H1 (cell line): ENCODE measurements at regions not wholly inside any gene's neighbourhood (a gene's known extent, or its start where the extent isn't known, plus 50 kb on each side); places are given as distances from the start of the nearest gene placed in this dataset.

Experiments used
- CTCF ChIA-PET: fragments of 300-600 bp; sonication (Branson Sonifier 250); formaldehyde crosslinking; loops from one replicate; lab custom pipeline; 2021; ENCODE audit not compliant: partially characterized antibody; lab: Charles Lee
- POLR2A ChIA-PET: fragments of 300-600 bp; sonication (Branson Sonifier 250); formaldehyde crosslinking; loops from one replicate; lab custom pipeline; 2021; ENCODE audit warnings: inconsistent platforms; ENCODE audit not compliant: partially characterized antibody; lab: Charles Lee
- DNase-seq, 2 experiments: peaks; one replicate each; pipeline versions ENCODE4 v3.0.0 to v3.0.0-alpha.2; 2010 to 2022; ENCODE audit warnings: low spot score in 2 of 2, low read depth in 1 of 2, mixed read lengths in 1 of 2
- FAIRE-seq: peaks from 2 replicates; lab custom pipeline; 2011; peaks lifted over from hg19 to GRCh38; lab: Jason Lieb, UNC
- H2AFZ ChIP-seq: 2 replicates; pipeline ENCODE4 v1.8.1; 2012; ENCODE audit warnings: low read length, inconsistent platforms
- H2AK5ac ChIP-seq: 2 replicates; pipeline ENCODE4 v1.6.1; 2013; ENCODE audit warnings: low read depth, low read length
- H2BK120ac ChIP-seq: replicated peaks from 2 replicates; pipeline ENCODE3; 2013; ENCODE audit warnings: low read depth, low read length, inconsistent platforms
- H2BK12ac ChIP-seq: 2 replicates; pipeline ENCODE4 v1.6.1; 2013; ENCODE audit warnings: low read depth, low read length
- H2BK15ac ChIP-seq: 2 replicates; pipeline ENCODE4 v1.6.1; 2013; ENCODE audit warnings: low read length
- H2BK20ac ChIP-seq: 2 replicates; pipeline ENCODE4 v1.6.1; 2013; ENCODE audit warnings: low read length
- H2BK5ac ChIP-seq: 2 replicates; pipeline ENCODE4 v1.6.1; 2013; ENCODE audit warnings: low read depth, low read length
- H3K14ac ChIP-seq: 2 replicates; pipeline ENCODE4 v1.6.1; 2013; ENCODE audit warnings: inconsistent platforms; ENCODE audit not compliant: insufficient read length
- H3K18ac ChIP-seq: 2 replicates; pipeline ENCODE4 v1.6.1; 2013; ENCODE audit warnings: low read length; ENCODE audit errors: extremely low read depth
- H3K23ac ChIP-seq: 2 replicates; pipeline ENCODE4 v1.6.1; 2013; ENCODE audit warnings: inconsistent platforms; ENCODE audit not compliant: insufficient read length
- H3K23me2 ChIP-seq: 2 replicates; pipeline ENCODE4 v1.6.1; 2013; ENCODE audit warnings: low read depth, low read length
- H3K27ac ChIP-seq: 2 replicates; pipeline ENCODE4 v1.6.1; 2011; ENCODE audit warnings: low read depth, low read length, inconsistent platforms
- H3K27me3 ChIP-seq, 4 experiments: replicated peaks in 1 of 4; 1 replicate in 1 of 4; 2 replicates in 3 of 4; pipeline versions ENCODE4 v1.6.1 to v1.8.1; 2011 to 2013; ENCODE audit warnings: low read length in 3 of 4, mild to moderate bottlenecking in 3 of 4, inconsistent platforms in 2 of 4, mixed read lengths in 2 of 4, moderate library complexity in 1 of 4; ENCODE audit not compliant: control insufficient read depth in 3 of 4, insufficient read depth in 3 of 4; ENCODE audit errors: extremely low read depth in 1 of 4
- H3K36me3 ChIP-seq, 4 experiments: 2 replicates each; pipeline versions ENCODE4 v1.6.1 to v1.8.1; 2011 to 2013; ENCODE audit warnings: mild to moderate bottlenecking in 4 of 4, low read length in 3 of 4, moderate library complexity in 2 of 4, control low read depth in 1 of 4, inconsistent platforms in 1 of 4; ENCODE audit not compliant: insufficient read depth in 4 of 4, control insufficient read depth in 2 of 4
- H3K4ac ChIP-seq: replicated peaks from 2 replicates; pipeline ENCODE3; 2013; ENCODE audit warnings: low read length, low read depth, mixed read lengths, inconsistent platforms; ENCODE audit not compliant: insufficient read length
- H3K4me1 ChIP-seq, 4 experiments: replicated peaks in 1 of 4; 1 replicate in 1 of 4; 2 replicates in 3 of 4; pipeline versions ENCODE4 v1.6.1 to v1.8.1; 2011 to 2013; ENCODE audit warnings: low read length in 3 of 4, inconsistent platforms in 2 of 4, mixed read lengths in 1 of 4; ENCODE audit not compliant: insufficient read depth in 4 of 4, control insufficient read depth in 3 of 4
- H3K4me2 ChIP-seq, 2 experiments: 2 replicates each; pipeline versions ENCODE4 v1.6.1 to v1.8.1; 2011 to 2013; ENCODE audit warnings: low read depth in 2 of 2, low read length in 2 of 2, control low read depth in 1 of 2, inconsistent platforms in 1 of 2, mild to moderate bottlenecking in 1 of 2; ENCODE audit not compliant: insufficient read depth in 1 of 2
- H3K4me3 ChIP-seq, 4 experiments: fragments of 200-600, 300-600 bp in 1 of 4; sonication (generic), shearing (Covaris generic), sonication (Bioruptor Twin) in 1 of 4; 2 replicates each; pipeline versions ENCODE4 v1.5.1 to v1.8.1; 2011 to 2016; ENCODE audit warnings: low read length in 4 of 4, low read depth in 3 of 4, control low read depth in 2 of 4, inconsistent platforms in 2 of 4, mild to moderate bottlenecking in 2 of 4, mixed read lengths in 1 of 4, moderate library complexity in 1 of 4; ENCODE audit not compliant: insufficient read depth in 2 of 4; ENCODE audit errors: extremely low read depth in 1 of 4
- H3K56ac ChIP-seq: replicated peaks from 2 replicates; pipeline ENCODE3; 2013; ENCODE audit warnings: low read depth, mild to moderate bottlenecking, mixed read lengths, low read length, inconsistent platforms; ENCODE audit not compliant: insufficient read length
- H3K79me1 ChIP-seq: 2 replicates; pipeline ENCODE4 v1.6.1; 2013; ENCODE audit warnings: low read depth, low read length, control low read depth
- H3K79me2 ChIP-seq, 2 experiments: 2 replicates each; pipeline versions ENCODE4 v1.6.1 to v1.8.1; 2012 to 2013; ENCODE audit warnings: low read length in 2 of 2, mild to moderate bottlenecking in 2 of 2, inconsistent platforms in 1 of 2; ENCODE audit not compliant: insufficient read depth in 2 of 2, control insufficient read depth in 1 of 2
- H3K9ac ChIP-seq, 4 experiments: replicated peaks in 1 of 4; 1 replicate in 1 of 4; 2 replicates in 3 of 4; pipeline versions ENCODE4 v1.6.1 to v1.8.1; 2011 to 2013; ENCODE audit warnings: low read depth in 3 of 4, low read length in 3 of 4, control low read depth in 2 of 4, mild to moderate bottlenecking in 2 of 4, moderate library complexity in 2 of 4, inconsistent platforms in 1 of 4; ENCODE audit errors: extremely low read depth in 1 of 4
- H3K9me3 ChIP-seq, 2 experiments: 2 replicates each; pipeline versions ENCODE4 v1.6.1 to v1.8.1; 2012 to 2013; ENCODE audit warnings: mild to moderate bottlenecking in 2 of 2, moderate library complexity in 2 of 2, control low read depth in 1 of 2, inconsistent platforms in 1 of 2, low read depth in 1 of 2, low read length in 1 of 2, mixed read lengths in 1 of 2; ENCODE audit not compliant: insufficient read depth in 2 of 2
- H4K20me1 ChIP-seq, 2 experiments: replicated peaks in 1 of 2; 2 replicates each; pipeline versions ENCODE3 to v1.8.1; 2011 to 2013; ENCODE audit warnings: inconsistent platforms in 2 of 2, low read length in 2 of 2, mild to moderate bottlenecking in 1 of 2; ENCODE audit not compliant: insufficient read depth in 2 of 2, control insufficient read depth in 1 of 2
- H4K5ac ChIP-seq: 2 replicates; pipeline ENCODE4 v1.6.1; 2013; ENCODE audit warnings: low read length, low read depth, mixed read lengths, inconsistent platforms; ENCODE audit not compliant: insufficient read length
- H4K8ac ChIP-seq: 2 replicates; pipeline ENCODE4 v1.8.0; 2013; ENCODE audit warnings: mild to moderate bottlenecking, moderate library complexity, low read length, inconsistent platforms; ENCODE audit not compliant: insufficient read depth; ENCODE audit errors: extremely low read depth
- H4K91ac ChIP-seq: replicated peaks from 2 replicates; pipeline ENCODE3; 2013; ENCODE audit warnings: low read length, mixed read lengths, inconsistent platforms; ENCODE audit not compliant: insufficient read length
- BRCA1 ChIP-seq: IDR thresholded peaks from 2 replicates; pipeline ENCODE4 v1.6.1; 2012; ENCODE audit warnings: low read depth, low read length, improper control_type of control experiment
- CHD2 ChIP-seq: IDR thresholded peaks from 2 replicates; pipeline ENCODE4 v1.6.1; 2012; ENCODE audit warnings: low read length, improper control_type of control experiment
- CTCF ChIP-seq, 3 experiments: IDR thresholded peaks; 1 replicate in 2 of 3; 2 replicates in 1 of 3; pipeline versions ENCODE4 v1.5.1 to v1.6.1; 2011; ENCODE audit warnings: low read length in 3 of 3, mild to moderate bottlenecking in 3 of 3, inconsistent platforms in 2 of 3, low read depth in 1 of 3, moderate library complexity in 1 of 3; ENCODE audit not compliant: insufficient read depth in 1 of 3; ENCODE audit errors: control extremely low read depth in 1 of 3
- EGR1 ChIP-seq: IDR thresholded peaks from 2 replicates; pipeline ENCODE4 v1.6.1; 2011; ENCODE audit warnings: low read depth, low read length, borderline replicate concordance
- HDAC2 ChIP-seq, 2 experiments: fragments of 300-600 bp in 1 of 2; sonication (generic) in 1 of 2; IDR thresholded peaks; 2 replicates each; pipeline ENCODE4 v1.6.1; 2011 to 2012; ENCODE audit warnings: low read depth in 2 of 2, low read length in 2 of 2, mild to moderate bottlenecking in 2 of 2, moderate library complexity in 2 of 2, borderline replicate concordance in 1 of 2, inconsistent platforms in 1 of 2
- HDAC6 ChIP-seq: IDR thresholded peaks from one replicate; pipeline ENCODE4 v1.7.1; 2012; ENCODE audit warnings: low read depth, mild to moderate bottlenecking, inconsistent platforms, low read length, moderate library complexity
- KDM5A ChIP-seq: fragments of 200-600 bp; IDR thresholded peaks from 2 replicates; pipeline ENCODE4 v1.7.1; 2012; ENCODE audit warnings: mild to moderate bottlenecking, low read length, inconsistent platforms, mixed read lengths
- POLR2A ChIP-seq, 2 experiments: IDR thresholded peaks; 1 replicate in 1 of 2; 2 replicates in 1 of 2; pipeline ENCODE4 v1.6.1; 2011; ENCODE audit warnings: low read depth in 2 of 2, low read length in 2 of 2, mild to moderate bottlenecking in 2 of 2; ENCODE audit errors: control extremely low read depth in 1 of 2
- RXRA ChIP-seq: IDR thresholded peaks from 2 replicates; pipeline ENCODE4 v1.6.1; 2011; ENCODE audit warnings: low read depth, mild to moderate bottlenecking, low read length, moderate library complexity; ENCODE audit not compliant: insufficient read depth
- SP1 ChIP-seq: IDR thresholded peaks from 2 replicates; pipeline ENCODE4 v1.6.1; 2011; ENCODE audit warnings: low read depth, low read length
- SRF ChIP-seq: IDR thresholded peaks from 2 replicates; pipeline ENCODE4 v1.6.1; 2011; ENCODE audit warnings: mild to moderate bottlenecking, low read depth, low read length, moderate library complexity
- USF2 ChIP-seq: IDR thresholded peaks from 2 replicates; pipeline ENCODE4 v1.6.1; 2011; ENCODE audit warnings: low read length, improper control_type of control experiment
- WGBS, 2 experiments: shearing (Covaris generic) in 1 of 2; methylation state at CpG; one replicate each; pipeline versions ENCODE4 v1.1.6 to v1.1.7; 2013 to 2015; ENCODE audit warnings: low lambda C conversion rate in 2 of 2, mixed read lengths in 2 of 2, inconsistent platforms in 1 of 2, low coverage in 1 of 2, missing lambda C conversion rate in 1 of 2; ENCODE audit not compliant: insufficient replicate concordance in 2 of 2, insufficient coverage in 1 of 2, insufficient read length in 1 of 2; ENCODE audit errors: extremely low coverage in 1 of 2, missing lambda C conversion rate in 1 of 2; 5-methylcytosine and 5-hydroxymethylcytosine counted together

- H3K4me2 ChIP-seq: no peak overlapping the region; a peak in 1 of 4 replicates
- no peak overlapping the region for H4K91ac ChIP-seq
- TF ChIP-seq SP1 (no peak), HDAC2 (IDR thresholded peaks at IDR 0.05; ENCODE audit: borderline replicate concordance in 1 of 2, low read depth in 2 of 2, low read length in 2 of 2) (no peak), KDM5A (no peak), BRCA1 (no peak), SRF (no peak), EGR1 (no peak), POLR2A (IDR thresholded peaks at IDR 0.05; ENCODE audit: control extremely low read depth in 1 of 2, low read depth in 2 of 2, low read length in 2 of 2) (no peak), CHD2 (no peak), RXRA (no peak), CTCF (IDR thresholded peaks at IDR 0.05; ENCODE audit: control extremely low read depth in 1 of 3, insufficient read depth in 1 of 3, low read depth in 1 of 3, low read length in 3 of 3) (no peak), USF2 (no peak), HDAC6 (no peak)
Measured at GRCh38 chr2:151177756-151178155, 83.9 kb downstream of the RBM43 start.

More at GRCh38 chr2:151177756-151178155, 83.9 kb downstream of the RBM43 start:
- Histone ChIP-seq H3K27ac (no peak overlapping the region), H2BK5ac (no peak overlapping the region), H2AFZ (no peak overlapping the region), H3K9me3 (no peaks in the 10 kb centered on the region), H2BK12ac (no peak overlapping the region), H3K9ac (no peak overlapping the region), H3K4me1 (peaks cover 0 to 19% (median 10%) of the 10 kb centered on the region in 4 experiments; a peak in 5 of 7 replicates), H2AK5ac (no peak overlapping the region), H3K23ac (no peak overlapping the region), H2BK15ac (no peak overlapping the region), H2BK20ac (no peak overlapping the region), H3K79me1 (no peaks in the 10 kb centered on the region), H3K18ac (no peak overlapping the region), H2BK120ac (no peak overlapping the region), H3K36me3 (no peaks in the 10 kb centered on the region), H4K20me1 (no peaks in the 10 kb centered on the region), H3K4me3 (no peak overlapping the region), H3K4ac (no peak overlapping the region), H4K8ac (no peak overlapping the region), H3K79me2 (no peaks in the 10 kb centered on the region), H3K27me3 (0 out of 7 replicates have a peak, but pooled peaks cover 0 to 2% (median 0%) of the 10 kb centered on the region in 4 experiments), H3K23me2 (no peaks in the 10 kb centered on the region), H3K14ac (no peak overlapping the region), H4K5ac (no peak overlapping the region), H3K56ac (no peak overlapping the region)
- ChIA-PET POLR2A (no interaction called here), CTCF (interaction anchor here (0.9 to 5.7 kb wide), 11 partner anchors 8 to 1583 kb away, joined by 3 to 32 read pairs (median 3); no protein-coding TSS in a partner anchor)
- 90% methylated on average over 4 of the region's 4 CpGs; no CpG with 5 or more reads in 1 of the 2 experiments for WGBS, 2 experiments
- DNase-seq (no peak), FAIRE-seq (no peak)
